Neural cell (in vitro differentiated cells): ENCODE measurements at regions not wholly inside any gene's neighbourhood (a gene's known extent, or its start where the extent isn't known, plus 50 kb on each side); places are given as distances from the start of the nearest gene placed in this dataset.

Source experiments
- EP300 ChIP-seq: fragments of 450-650 bp; conservative IDR thresholded peaks from 2 replicates; pipeline ENCODE4 v1.6.1; 2014; ENCODE audit warnings: antibody characterized with exemption, mild to moderate bottlenecking, moderate library complexity; ENCODE audit not compliant: poor library complexity, severe bottlenecking
- EZH2 ChIP-seq: fragments of 200-600, 300-800 bp; shearing (Covaris generic), sonication (generic); IDR thresholded peaks from 2 replicates; pipeline ENCODE4 v1.6.1; 2014; ENCODE audit warnings: antibody characterized with exemption, low read length, borderline replicate concordance, mild to moderate bottlenecking; ENCODE audit not compliant: insufficient read depth, poor library complexity, severe bottlenecking
- POLR2AphosphoS5 ChIP-seq: IDR thresholded peaks from 2 replicates; pipeline ENCODE4 v1.6.1; 2012
- RAD21 ChIP-seq: fragments of 450-650 bp; conservative IDR thresholded peaks from 2 replicates; pipeline ENCODE4 v1.6.1; 2014; ENCODE audit warnings: antibody characterized with exemption, mild to moderate bottlenecking, moderate library complexity
- TAF1 ChIP-seq: IDR thresholded peaks from 2 replicates; pipeline ENCODE4 v1.6.1; 2012; ENCODE audit warnings: low read depth
- TF ChIP-seq, protein P1 (sequence below): fragments of 450-650 bp; IDR thresholded peaks from 2 replicates; pipeline ENCODE4 v1.5.1; 2014; ENCODE audit warnings: antibody characterized with exemption, mild to moderate bottlenecking, moderate library complexity; ENCODE audit not compliant: poor library complexity, severe bottlenecking
- TF ChIP-seq, protein P2 (sequence below): IDR thresholded peaks from 2 replicates; pipeline ENCODE4 v1.6.1; 2012; ENCODE audit warnings: borderline replicate concordance

- TF ChIP-seq, protein P1, sequence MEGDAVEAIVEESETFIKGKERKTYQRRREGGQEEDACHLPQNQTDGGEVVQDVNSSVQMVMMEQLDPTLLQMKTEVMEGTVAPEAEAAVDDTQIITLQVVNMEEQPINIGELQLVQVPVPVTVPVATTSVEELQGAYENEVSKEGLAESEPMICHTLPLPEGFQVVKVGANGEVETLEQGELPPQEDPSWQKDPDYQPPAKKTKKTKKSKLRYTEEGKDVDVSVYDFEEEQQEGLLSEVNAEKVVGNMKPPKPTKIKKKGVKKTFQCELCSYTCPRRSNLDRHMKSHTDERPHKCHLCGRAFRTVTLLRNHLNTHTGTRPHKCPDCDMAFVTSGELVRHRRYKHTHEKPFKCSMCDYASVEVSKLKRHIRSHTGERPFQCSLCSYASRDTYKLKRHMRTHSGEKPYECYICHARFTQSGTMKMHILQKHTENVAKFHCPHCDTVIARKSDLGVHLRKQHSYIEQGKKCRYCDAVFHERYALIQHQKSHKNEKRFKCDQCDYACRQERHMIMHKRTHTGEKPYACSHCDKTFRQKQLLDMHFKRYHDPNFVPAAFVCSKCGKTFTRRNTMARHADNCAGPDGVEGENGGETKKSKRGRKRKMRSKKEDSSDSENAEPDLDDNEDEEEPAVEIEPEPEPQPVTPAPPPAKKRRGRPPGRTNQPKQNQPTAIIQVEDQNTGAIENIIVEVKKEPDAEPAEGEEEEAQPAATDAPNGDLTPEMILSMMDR = no peak
- TF ChIP-seq EZH2 (no peak), POLR2AphosphoS5 (no peak), EP300 (no peak), RAD21 (no peak), TAF1 (no peak)
- TF ChIP-seq, protein P2, sequence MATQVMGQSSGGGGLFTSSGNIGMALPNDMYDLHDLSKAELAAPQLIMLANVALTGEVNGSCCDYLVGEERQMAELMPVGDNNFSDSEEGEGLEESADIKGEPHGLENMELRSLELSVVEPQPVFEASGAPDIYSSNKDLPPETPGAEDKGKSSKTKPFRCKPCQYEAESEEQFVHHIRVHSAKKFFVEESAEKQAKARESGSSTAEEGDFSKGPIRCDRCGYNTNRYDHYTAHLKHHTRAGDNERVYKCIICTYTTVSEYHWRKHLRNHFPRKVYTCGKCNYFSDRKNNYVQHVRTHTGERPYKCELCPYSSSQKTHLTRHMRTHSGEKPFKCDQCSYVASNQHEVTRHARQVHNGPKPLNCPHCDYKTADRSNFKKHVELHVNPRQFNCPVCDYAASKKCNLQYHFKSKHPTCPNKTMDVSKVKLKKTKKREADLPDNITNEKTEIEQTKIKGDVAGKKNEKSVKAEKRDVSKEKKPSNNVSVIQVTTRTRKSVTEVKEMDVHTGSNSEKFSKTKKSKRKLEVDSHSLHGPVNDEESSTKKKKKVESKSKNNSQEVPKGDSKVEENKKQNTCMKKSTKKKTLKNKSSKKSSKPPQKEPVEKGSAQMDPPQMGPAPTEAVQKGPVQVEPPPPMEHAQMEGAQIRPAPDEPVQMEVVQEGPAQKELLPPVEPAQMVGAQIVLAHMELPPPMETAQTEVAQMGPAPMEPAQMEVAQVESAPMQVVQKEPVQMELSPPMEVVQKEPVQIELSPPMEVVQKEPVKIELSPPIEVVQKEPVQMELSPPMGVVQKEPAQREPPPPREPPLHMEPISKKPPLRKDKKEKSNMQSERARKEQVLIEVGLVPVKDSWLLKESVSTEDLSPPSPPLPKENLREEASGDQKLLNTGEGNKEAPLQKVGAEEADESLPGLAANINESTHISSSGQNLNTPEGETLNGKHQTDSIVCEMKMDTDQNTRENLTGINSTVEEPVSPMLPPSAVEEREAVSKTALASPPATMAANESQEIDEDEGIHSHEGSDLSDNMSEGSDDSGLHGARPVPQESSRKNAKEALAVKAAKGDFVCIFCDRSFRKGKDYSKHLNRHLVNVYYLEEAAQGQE = no peak
Observed at GRCh38 chr19:23991170-23991569, 76.5 kb downstream of the ZNF726 start.
